ENCODE measurements at regions not wholly inside any gene's neighbourhood (a gene's known extent, or its start where the extent isn't known, plus 50 kb on each side); places are given as distances from the start of the nearest gene placed in this dataset.
A peak's percentile ranks its signal among the peaks of the same experiment; 100 is the strongest.

DNA sequence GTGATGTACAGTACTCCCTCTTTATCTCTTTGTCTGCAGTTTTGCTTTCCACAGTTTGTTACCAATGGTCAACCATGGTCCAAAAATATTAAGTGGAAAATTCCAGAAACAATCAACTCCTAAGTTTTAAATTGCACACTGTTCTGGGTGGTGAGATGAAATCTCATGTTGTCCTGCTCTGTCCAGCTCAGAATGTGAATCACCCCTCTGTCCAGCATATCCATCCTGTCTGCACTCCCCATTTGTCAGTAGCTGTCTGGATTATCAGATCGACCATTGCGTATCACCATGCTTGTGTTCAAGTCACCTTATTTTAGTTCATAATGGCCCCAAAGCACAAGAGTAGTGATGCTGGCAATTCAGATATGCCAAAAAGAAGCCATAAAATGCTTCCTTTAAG is 118.2 kb upstream of the PDE4B start:
- DNase-seq = no peak

DNA sequence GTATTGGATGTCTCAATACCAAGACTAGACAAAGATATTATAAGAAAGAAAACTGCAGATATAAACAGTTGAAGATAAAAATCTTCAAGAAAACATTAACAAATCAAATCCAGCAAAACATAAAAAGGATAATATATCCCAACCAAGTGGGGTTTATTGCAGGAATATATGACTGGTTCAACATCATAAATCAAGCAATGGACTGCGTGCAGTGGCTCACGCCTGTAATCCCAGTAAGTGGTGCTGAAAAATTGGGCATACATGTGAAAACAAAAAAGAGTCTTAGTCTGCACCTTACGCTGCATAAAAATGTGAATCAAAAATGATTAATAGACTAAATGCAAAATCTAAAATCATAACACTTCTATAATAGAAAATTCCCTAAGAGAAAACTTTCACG is 112.9 kb upstream of the PDE4B start:
- DNase-seq = no peak

DNA sequence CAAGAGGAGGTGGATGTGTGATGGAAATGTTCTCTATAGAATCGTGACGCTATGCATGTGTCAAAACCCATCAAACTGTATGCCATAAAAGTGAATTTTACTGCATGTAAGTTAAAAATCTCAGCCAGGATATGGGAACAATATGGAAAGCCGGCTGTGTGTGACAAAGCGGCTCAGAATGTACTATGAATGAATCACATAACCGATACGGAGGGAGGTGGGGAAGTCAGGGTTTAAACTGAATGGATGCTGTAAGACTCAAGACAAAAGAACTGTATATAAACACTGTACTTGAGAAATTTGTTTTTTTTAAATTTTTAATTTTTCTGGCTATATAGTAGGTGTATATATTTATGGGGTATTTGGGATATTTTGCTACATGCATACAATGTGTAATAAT is 111.6 kb upstream of the PDE4B start:
- no peak for DNase-seq

DNA sequence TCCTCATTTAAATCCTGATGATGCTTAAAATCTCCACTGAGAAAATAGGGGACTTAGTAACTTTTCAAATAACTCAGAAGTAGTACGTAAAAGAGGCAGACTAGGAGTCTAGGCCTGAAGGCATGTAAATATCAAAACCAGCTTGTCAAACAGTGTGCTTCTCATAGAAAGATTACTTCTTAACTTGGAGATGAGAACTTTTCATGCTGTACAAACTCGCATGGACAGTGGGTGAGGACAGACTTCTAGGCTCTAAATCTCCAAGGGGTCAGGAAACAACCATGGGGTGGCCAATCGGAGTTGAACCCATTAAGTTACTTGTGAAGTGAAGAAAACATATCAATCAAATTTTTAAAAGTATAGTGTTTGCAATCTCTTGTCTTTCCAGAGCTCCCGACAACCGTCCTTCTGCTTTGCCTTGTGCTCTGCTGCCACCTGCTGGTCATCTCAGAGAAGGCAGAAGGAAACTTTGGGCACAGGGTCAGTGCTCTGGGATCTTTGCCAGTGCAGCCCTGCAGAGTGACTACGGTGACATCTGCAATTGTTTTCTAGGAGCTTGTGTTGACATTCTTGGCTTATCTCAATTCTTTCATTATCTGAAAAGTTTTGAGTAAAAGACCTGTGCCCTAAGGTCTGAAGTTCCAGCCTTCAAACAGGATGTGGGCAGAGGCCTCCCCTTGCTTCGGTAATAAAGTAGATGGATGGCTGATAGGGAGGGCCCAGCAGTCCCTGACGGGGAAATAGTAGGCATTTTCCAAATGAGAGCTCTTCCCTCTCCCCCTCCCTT is 105.1 kb upstream of the PDE4B start:
- peak; percentile 15 to 95 (median 72) for DNase-seq

DNA sequence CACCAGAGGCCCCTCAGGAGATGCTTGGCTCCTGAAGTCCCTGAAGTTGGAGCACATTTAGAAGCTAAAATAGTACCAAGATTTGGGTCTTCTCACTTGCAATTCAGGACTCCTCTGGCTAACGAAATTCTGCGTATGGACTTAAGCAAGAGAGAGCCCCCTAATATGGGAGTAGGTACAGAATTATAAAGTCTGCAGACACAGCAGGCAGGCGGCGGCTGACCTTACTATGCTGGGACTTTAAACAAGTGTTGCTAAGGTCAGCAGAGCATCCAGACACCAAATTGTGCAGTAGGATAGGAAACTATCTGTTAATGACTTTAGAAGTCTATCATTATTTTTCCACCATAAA is 104.5 kb upstream of the PDE4B start:
- peak in 1 of 56 donors; percentile 50 for DNase-seq

DNA sequence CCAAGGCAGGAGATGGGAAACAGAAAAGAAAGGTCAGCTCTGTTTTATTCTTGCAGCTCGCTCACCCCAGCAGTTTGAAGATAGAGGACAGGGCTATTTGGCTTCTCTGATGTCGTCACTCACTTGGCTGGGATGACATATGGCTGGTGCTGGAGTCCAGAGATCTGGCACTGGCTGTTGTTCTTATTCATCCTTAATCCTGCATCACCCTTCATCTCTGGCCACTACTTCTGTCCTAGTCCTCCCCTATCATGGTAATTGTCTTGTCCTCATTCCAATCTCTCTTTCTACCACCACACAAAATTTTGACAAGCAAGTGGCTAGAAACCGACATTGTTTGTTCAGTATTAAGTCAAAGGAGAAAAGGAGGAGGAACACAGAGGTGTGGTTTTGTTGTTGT is 103.8 kb upstream of the PDE4B start:
- DNase-seq = peak in 1 of 56 donors; percentile 23

DNA sequence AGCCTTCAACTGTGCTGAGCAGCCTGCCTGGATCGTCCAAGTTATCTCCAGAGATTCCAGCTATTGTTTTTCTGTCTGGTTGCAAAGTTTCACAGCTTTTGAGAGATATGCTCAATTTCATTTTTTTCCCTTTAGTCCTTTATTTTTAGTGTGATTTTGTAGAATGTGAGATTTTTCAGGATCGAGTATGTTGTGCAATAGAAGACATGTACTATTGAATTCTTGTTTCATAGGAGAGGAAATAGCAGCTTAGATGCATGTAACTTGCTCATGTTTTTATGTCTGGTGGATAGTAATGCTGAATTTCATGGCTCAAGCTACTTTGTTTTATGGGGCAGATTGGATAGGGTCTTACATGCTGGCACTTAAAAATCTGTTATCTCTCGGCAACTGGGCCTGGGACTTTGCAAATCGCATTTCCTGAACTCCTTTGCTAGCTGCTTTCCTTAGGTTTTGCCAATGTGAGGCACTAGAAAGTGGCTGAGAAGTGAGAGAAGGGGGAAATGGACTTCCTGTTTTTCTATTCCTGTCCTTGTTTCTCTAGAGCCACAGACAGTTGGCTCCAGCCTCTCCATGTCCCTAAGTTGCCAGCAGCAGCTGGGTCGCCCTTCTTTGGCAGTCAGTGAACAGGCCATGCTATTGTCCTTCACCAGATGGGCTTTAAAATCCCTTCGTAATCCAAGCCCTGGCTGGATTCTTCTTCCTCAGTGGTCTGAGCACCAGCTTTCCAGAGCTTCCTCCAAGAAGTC is 101.4 kb upstream of the PDE4B start:
- DNase-seq = peak in 46 of 56 donors; percentile 1 to 77 (median 29)

DNA sequence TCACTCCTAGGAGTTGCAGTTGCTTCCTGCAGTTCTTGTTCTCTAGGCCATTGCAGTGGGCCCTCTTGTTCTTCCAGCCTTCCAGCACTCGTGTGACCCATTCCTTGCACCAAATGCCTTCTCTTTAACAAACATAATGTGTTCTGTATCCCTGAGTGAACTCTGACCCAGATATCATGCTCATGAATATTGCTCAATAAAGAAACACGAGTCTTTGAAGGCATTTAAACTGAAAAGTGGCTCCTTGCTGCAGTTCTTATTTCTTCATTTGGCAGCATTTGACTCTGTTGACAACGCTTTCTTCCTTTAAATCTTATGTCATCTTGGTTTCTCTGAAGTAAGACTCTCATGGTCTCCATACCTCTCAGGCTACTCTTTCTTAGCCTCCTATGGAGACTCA is 100.7 kb upstream of the PDE4B start:
- DNase-seq = no peak

DNA sequence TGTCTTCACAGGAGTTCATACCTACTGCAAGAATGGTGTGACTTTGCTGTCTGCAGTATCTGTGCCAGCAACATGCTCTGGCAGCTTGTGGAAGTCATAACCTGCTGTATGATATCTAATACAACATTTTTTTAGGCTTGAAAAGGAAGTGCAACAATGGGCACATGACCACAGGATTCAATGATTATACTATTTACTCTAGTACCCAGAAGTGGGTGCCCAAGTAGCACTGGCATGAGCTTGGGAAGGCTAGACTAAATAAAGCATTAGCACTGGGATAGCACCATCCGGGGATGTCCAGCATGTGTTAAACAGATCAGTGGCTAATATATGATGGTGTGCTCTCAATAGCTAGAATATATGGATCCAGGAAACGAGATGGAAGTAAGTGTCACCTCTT is 98.6 kb upstream of the PDE4B start:
- DNase-seq = no peak

DNA sequence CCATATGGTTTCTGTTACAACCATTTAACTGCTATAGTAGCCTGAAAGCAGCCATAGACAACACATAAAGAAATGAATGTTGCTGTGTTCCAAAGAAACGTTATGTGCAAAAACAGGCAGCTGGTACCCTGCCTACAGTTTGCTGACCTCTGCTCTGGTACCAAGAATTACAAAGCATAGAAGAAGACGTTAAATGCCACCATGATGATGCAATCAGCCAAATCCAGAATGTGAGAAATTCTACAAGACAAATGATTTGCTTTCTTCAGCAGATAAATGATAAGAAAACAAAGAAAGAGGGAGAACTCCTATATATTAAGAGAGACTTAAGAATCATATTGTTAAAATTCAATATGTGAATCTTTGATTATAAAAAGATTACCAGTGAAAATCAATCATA is 97.8 kb upstream of the PDE4B start:
- DNase-seq = no peak

DNA sequence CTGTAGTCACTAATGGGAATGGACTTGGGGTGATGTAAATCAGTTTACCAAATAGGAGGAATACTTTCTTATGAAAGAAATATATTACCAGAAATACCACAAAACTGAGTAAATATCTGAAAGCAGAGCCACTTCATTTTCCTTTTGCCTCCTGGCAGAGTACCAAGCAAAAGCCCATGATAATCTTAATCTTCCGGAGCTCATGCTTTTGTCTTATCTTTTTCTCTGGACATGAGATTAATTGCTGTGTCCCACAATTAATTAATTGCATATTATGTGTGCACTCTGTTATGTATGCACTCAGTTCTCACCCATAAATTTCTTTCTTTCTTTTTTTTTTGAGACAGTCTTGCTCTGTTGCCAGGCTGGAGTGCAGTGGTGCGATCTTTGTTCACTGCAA is 94.1 kb upstream of the PDE4B start:
- no peak for DNase-seq

DNA sequence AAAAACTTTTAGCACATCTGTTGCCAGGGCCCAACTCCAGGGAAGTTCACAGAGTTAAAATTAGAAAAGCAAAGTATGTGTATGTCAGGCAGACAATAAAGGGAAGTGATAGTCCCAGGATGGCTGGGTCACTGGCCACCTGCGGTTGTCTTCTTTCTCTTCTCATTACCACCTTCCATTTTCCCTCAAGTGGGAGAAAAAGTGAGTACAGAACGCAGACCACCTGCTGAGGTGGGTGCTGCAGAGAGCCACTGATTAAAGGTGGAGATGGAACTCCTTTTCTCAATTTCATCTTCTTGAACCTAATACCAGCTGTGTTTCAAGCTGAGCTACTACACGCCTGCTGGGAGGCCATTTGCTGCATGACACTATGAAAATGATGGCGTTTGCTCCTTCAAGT is 88.8 kb upstream of the PDE4B start:
- no peak for DNase-seq

DNA sequence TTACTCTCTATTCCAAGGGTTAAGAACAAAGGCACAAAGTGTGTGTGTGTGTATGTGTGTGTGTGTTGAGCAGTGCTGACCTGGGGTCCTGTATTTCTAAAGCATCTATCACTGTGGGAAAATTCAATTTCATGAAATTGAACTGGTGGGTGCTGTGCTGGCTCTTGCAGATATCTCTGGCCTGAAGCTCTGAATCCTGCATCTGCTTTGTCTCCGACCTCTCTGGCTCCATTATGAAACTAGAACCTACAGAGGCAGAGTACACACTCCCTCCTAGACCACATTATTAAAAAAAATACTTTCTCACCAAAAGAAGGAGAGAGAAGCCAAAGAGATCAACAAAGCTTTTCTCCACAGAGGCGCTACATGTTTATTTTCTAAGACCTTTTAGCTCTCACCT is 88.4 kb upstream of the PDE4B start:
- no peak for DNase-seq

DNA sequence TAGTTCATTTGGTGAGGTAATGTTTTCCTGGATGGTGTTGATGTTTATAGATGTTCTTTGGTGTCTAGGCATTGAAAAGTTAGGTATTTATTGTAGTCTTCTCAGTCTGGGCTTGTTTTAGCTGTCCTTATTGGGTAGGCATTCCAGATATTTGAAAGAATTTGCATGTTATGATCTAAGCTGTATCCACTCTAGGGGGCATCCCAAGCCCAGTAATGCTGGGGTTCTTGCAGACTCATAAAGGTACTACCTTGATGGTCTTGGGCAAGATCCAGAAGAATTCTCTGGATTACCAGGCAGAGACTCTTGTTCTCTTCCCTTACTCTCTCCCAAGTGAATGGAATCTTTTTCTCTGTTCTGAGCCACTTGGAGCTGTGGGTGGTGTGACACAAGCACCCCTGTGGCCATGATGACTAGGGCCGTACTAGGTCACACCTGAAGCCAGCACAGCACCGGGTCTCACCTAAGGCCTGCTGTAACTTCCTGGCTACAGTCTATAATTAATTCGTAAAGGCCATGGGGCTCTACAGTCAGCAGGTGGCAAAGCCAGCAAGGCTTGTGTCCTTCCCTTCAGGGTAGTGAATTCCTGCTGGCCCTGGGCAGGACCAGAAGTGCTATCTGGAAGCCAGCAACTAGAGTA is 74.8 kb upstream of the PDE4B start:
- DNase-seq = no peak

DNA sequence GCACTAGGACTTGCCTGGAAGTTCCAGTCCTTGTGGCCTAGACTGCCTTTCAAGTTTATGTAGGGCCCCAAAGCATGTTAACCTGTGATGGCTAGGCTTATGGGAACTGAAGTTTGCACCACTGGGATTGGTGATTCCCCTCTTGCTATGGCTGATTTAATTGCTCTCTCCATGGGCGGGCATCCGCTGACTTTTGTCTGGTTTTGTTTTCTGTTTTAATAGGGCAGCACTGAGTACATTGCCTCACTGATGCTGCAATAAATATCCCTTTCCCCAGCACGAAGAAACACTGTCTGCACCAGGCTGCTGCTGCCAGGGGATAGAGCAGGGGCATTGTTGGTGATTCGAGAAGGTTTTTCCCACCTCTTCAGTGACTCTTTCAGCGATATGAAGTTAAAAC is 73.3 kb upstream of the PDE4B start:
- DNase-seq = no peak

DNA sequence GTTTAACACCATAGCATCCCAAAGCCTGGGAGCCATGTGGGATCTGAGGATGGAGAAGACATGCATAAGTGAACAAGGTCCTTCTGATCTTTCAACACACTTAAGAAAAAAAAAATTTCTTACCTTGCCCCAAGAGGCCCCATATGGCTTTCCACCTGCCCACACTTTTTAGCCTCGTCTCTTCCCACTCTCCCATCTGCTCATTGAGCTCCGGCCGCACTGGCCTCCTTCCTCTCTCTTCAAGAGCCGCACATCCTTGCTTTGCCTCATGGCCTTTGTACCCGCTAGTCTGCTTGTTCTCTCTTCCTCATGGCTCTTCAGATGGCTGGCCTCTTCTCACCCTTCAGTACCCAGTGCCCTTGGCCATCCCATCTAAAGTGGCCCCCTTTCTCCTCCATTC is 70.2 kb upstream of the PDE4B start:
- DNase-seq = no peak

DNA sequence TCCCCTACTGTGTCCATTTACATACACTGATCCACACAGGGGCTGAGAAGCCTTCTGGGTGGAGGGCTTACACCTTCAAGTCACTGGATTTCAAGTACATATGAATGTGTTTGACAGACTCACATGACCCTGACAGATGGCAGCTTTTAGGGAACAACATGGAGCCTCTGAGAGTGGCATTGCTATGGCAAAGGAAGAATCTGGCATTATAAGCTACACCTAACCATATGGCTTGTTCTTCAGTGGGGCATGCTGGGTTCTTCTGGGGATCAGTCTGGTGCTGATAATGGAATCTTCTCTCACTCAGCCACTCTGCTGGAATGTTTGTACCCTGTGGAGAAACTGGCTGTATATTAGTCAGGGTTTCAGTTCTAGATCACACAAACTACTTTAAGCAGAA is 68.5 kb upstream of the PDE4B start:
- DNase-seq = no peak

DNA sequence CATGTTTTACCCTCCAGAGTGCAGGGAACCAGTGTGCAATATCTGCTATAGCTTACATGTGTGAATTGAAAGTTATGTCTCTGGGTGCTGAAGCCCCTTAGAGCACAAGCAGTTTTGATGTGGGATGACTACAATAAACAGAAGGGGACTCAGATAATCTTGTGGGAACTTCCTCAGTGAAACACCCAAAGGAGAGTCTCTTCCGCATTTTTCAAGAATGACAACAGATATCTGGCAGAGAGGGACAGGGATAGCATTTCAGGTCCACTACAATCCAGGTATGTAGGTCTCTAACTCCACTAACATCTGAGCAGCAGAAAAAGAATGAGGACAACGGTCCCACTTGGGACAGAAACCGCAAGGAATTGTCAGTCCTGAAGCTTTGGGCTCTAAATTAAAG is 67.6 kb upstream of the PDE4B start:
- no peak for DNase-seq

DNA sequence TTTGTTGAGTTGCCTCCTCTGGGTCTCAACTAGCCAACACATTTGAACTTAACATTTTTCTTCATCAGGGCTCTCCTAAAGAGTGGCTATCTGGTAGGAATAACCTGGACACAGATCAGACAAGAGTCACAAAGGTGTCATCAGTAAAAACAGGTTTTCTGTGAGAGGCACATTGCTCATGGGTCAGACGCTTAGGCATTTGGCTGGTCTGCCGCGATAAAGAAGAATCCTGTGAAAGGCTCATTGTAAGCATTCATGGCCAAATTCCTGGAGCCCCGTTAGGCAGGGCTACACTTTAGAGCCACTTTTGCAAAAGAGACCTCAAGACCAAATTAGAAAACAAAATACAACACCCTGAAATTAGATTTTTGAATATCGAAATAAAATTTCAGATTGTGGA is 64.2 kb upstream of the PDE4B start:
- DNase-seq = no peak

DNA sequence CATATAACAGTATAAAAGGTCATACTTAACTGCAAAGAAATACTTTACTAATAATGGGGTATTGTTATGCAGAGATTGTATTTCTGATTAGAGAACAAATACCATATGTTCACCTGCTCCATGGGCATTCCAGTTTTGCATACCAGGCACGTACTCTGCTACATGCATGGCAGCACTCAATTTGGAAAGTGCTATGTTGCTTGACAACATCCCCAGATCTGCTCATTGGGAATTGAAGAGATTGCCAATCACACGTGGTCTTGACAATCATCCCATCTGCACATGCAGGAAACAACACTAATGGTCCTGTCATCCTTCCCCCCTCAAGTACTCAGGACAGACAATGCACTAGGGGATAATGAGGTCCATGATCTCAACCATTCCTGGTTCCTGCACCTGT is 63.4 kb upstream of the PDE4B start:
- DNase-seq = no peak

DNA sequence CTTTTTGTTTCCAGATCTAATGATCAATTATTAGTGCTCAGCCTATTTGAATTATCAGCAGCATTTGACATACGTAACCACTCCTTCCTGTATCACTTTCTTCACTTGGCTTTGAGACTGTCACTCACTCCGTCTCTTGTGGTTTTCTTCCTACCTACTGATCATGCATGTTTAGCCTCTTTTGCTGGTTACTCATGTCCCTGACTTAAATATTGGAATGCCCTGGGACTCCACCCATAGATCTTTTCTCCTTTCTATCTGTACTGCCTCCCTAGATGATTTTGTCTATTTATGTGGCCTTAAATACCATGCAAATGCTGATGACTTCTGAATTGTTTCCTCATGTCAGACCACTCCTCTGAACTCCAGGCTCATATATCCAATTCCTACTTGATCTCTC is 57.7 kb upstream of the PDE4B start:
- no peak for DNase-seq

DNA sequence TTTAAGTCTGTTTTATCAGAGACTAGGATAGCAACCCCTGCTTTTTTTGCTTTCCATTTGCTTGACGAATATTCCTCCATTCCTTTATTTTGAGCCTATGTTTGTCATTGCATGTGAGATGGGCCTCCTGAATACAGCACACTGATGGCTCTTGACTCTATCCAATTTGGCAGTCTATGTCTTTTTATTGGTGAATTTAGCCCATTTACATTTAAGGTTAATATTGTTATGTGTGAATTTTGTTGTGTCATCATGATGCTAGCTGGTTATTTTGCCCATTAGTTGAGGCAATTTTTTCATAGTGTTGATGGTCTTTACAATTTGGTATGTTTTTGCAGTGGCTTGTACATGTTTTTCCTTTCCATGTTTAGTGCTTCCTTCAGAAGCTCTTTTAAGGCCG is 50.7 kb upstream of the PDE4B start:
- DNase-seq = no peak

All from amygdala (tissue), 56 donors.